Muscle of leg (tissue), 3 donors: ENCODE measurements at regions not wholly inside any gene's neighbourhood (a gene's known extent, or its start where the extent isn't known, plus 50 kb on each side); places are given as distances from the start of the nearest gene placed in this dataset.
A peak's percentile ranks its signal among the peaks of the same experiment; 100 is the strongest.
"Not testable (repeated sequence)": the region's sequence is repeated elsewhere in the genome, so short reads cannot be mapped to it uniquely, and the experiment has no call there.

Experiments
- DNase-seq: peaks from one replicate; pipeline ENCODE4 v3.0.0; 2013
- H3K27ac ChIP-seq: one replicate; pipeline ENCODE4 v1.5.1; 2013; ENCODE audit warnings: mild to moderate bottlenecking, low read length, control low read depth
- H3K27me3 ChIP-seq: one replicate; pipeline ENCODE4 v1.6.1; 2013; ENCODE audit warnings: low read length; ENCODE audit not compliant: control insufficient read depth, insufficient read depth
- H3K36me3 ChIP-seq: one replicate; pipeline ENCODE4 v1.6.1; 2013; ENCODE audit warnings: low read length; ENCODE audit not compliant: control insufficient read depth, insufficient read depth
- H3K4me1 ChIP-seq: one replicate; pipeline ENCODE4 v1.6.1; 2013; ENCODE audit warnings: low read length; ENCODE audit not compliant: control insufficient read depth, insufficient read depth
- H3K4me3 ChIP-seq: one replicate; pipeline ENCODE4 v1.5.1; 2013; ENCODE audit warnings: low read length, control low read depth
- H3K9me3 ChIP-seq: replicated peaks from 2 replicates; pipeline ENCODE4 v1.6.1; 2013; ENCODE audit warnings: low read depth, low read length; ENCODE audit not compliant: control insufficient read depth
- WGBS: methylation state at CpG from one replicate; pipeline ENCODE4 v1.1.5; 2013; ENCODE audit warnings: missing lambda C conversion rate; ENCODE audit not compliant: insufficient coverage; 5-methylcytosine and 5-hydroxymethylcytosine counted together

DNA sequence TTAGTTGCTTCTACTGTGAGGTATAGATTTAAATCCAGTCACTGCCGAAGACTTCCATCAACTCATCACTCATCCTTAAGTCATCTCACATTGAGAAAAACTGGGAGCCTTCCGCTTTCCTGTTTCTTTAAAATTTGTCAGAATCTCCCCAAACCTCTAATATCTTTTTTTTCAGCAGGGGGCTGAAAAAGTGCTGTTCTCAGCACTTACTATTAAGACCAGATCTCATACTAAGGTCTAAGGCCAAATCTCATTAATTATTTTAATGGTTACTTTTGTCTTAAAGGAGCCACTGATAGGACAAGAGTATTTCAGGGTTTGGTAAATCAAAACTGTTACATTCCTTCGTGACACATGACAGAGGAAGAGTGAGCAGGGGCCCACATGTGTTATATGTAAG lies 134.6 kb upstream of the PRSS3 start:
- no peak for DNase-seq
- H3K27ac ChIP-seq = no peak overlapping the region
- H3K4me3 ChIP-seq = no peak overlapping the region
- no peaks in the 10 kb centered on the region for H3K36me3 ChIP-seq
- H3K4me1 ChIP-seq = no peaks in the 10 kb centered on the region
- no peaks in the 10 kb centered on the region for H3K27me3 ChIP-seq
- 93% methylated on average over 2 of the region's 3 CpGs for WGBS
- no peaks in the 10 kb centered on the region for H3K9me3 ChIP-seq

DNA sequence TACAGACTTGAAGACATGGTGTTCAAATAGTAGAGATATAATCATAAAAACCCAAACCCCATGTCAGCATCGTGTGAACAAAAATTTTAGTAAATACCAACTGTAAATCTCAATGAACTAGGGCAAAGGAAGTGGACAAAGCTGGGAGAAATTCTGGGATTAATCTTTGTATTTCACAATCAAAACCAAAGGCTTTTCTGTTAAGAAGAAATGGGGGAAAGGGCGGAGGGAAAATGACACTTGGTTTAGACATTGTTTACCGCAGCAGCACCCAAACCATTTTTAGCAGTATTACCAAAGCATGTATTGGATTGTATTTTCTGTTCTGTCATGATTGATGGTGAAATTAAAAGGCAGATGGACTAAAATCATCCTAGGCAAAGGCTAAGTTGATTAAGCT lies 134.2 kb upstream of the PRSS3 start:
- no peaks in the 10 kb centered on the region for H3K27me3 ChIP-seq
- H3K4me3 ChIP-seq = no peak overlapping the region
- DNase-seq = no peak
- H3K27ac ChIP-seq = no peak overlapping the region
- no peaks in the 10 kb centered on the region for H3K9me3 ChIP-seq
- H3K36me3 ChIP-seq = no peaks in the 10 kb centered on the region
- no CpG with 5 or more reads among the region's 3 CpGs for WGBS
- H3K4me1 ChIP-seq = no peaks in the 10 kb centered on the region

DNA sequence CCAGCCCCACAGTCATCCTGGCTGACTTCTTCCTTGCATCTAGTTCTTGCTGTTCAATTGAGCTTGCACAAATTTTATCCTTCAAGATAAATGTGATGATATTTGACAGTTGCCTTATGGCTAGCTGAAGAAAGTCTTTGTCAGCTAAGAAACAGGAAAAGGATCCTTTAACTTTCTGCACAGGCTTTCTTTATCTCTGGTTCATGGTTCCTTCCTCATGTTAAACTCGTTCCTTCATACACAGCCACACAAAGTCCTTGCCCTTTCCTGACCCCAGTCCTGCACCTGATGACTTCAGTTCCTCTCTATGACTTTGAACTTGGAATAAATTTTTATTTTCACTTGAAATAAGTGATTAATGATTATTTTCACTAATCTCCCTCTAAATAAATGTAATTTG lies 132.5 kb upstream of the PRSS3 start:
- H3K4me1 ChIP-seq = no peaks in the 10 kb centered on the region
- WGBS = no CpG with 5 or more reads among the region's 1 CpG
- no peak overlapping the region for H3K27ac ChIP-seq
- H3K4me3 ChIP-seq = no peak overlapping the region
- no peak for DNase-seq
- H3K9me3 ChIP-seq = no peaks in the 10 kb centered on the region
- no peaks in the 10 kb centered on the region for H3K36me3 ChIP-seq
- no peaks in the 10 kb centered on the region for H3K27me3 ChIP-seq

DNA sequence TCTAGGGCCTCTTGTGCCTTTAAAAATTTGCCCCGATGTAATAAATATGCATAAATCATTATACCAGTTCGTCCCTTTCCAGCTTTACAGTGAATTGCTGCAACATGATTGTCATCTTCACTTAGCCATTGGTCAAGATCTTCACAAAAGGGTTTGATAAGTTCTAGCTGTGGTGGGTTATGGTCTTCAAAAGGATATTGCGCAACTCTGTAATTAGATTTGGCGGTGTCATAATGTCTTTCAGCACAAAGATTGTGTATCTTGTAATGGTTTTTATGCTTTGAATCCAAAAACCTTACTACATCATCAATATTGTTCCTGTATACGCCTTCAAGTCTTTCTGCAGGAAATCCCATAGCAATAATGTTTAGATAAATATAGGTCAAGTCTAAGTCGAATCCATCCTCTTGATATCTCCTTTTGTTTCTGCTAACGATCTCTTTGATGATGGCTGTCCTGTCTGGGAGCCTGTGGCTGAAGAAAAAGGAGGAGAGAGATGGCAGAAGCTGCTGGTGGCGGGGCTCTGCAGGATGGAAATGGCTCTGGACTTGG lies 119.1 kb upstream of the PRSS3 start:
- not testable (repeated sequence) for H3K27me3 ChIP-seq
- H3K4me3 ChIP-seq = peak overlapping the region; percentile 49
- 0% methylated on average over 1 of the region's 8 CpGs for WGBS

DNA sequence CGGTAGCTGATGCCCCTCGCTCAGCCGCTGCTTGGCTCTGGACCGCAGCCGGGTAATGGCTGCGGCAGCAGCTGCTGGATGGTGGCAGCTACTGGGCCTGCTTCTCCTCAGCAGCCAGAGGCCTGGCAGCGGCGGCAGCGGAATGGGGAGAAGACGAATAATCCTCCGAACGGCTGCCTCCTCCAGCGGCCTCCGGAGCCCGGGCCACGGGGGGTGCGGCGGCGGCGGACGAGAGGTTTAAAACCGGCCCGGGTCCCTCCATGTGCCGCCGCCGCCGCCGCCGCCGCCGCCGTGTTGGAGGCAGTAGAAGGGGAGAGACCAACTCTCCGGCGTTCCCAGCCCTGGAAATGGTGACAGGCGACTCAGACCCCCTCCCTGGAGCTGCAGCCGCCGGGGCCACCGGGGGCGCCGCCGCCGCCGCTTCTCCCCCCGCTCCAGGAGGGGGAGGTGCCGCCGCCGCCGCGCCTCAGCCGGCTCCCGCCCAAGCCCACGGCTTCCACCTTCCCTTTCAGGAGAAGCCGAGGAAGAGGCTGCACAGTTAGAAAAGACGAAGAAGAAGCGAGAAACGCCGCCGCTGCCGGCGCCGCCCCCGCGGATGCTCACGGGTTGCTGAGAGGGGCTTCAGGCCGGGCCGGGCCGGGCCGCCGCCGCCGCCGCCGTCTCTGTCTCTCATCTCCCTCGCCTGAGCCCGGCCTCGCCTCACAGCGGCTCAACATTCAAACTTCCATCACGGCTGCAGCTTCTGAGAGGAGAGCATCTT lies 118.4 kb upstream of the PRSS3 start:
- WGBS = under 1% methylated on average over 36 of the region's 78 CpGs
- peak overlapping the region; percentile 49 for H3K4me3 ChIP-seq
- H3K36me3 ChIP-seq = no peaks in the 10 kb centered on the region
- DNase-seq = peak; percentile 64
- no peaks in the 10 kb centered on the region for H3K4me1 ChIP-seq
- H3K9me3 ChIP-seq = no peaks in the 10 kb centered on the region
- H3K27me3 ChIP-seq = peaks cover 3% of the 10 kb centered on the region
- peak overlapping the region; percentile 91 for H3K27ac ChIP-seq

More for the DNA sequence above, 119.1 kb upstream of the PRSS3 start:
- not testable (repeated sequence) for H3K36me3 ChIP-seq, H3K4me1 ChIP-seq, H3K9me3 ChIP-seq, DNase-seq
- peak overlapping the region; percentile 91 for H3K27ac ChIP-seq

DNA sequence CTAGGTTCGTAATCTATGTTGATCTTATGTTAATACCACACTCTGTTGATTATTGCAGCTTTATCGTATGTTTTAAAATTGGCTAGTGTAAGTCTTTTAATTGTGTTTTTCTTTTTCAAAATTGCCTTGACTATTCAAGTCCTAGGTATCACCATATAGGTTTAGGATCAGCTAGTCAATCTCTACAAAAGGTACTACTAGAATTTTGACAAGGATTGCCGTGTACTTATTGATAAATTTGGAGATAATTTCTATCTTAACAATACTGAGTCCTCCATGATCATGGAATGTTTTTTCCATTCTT lies 117.9 kb upstream of the PRSS3 start:
- DNase-seq = no peak
- Histone ChIP-seq H3K27ac (peak overlapping the region; percentile 91), H3K4me3 (peak overlapping the region; percentile 49), H3K4me1 (no peaks in the 10 kb centered on the region), H3K9me3 (no peaks in the 10 kb centered on the region), H3K36me3 (no peaks in the 10 kb centered on the region), H3K27me3 (peaks cover 3% of the 10 kb centered on the region)
- WGBS = no CpG with 5 or more reads among the region's 3 CpGs

DNA sequence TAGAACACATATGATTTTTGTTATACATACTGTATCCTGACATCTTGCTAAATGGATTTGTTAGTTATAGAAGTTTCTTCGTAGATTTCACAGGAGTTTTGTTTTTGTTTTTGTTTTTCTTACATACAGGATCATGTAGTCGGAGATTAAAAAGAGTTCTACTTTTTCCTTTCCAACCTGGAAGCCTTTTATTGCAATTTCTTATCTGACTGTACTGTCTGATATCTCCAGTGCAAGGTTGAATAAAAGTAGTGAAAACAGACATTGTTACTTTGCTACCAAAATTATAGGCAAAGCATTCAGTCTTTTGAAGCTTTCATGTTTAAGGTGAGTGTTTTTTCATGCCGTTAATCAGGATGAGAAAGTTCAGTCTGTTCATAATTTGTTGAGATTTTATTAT lies 117.4 kb upstream of the PRSS3 start:
- peak overlapping the region; percentile 49 for H3K4me3 ChIP-seq
- DNase-seq = no peak
- no CpG with 5 or more reads among the region's 3 CpGs for WGBS
- no peaks in the 10 kb centered on the region for H3K36me3 ChIP-seq
- H3K4me1 ChIP-seq = no peaks in the 10 kb centered on the region
- no peaks in the 10 kb centered on the region for H3K9me3 ChIP-seq
- peaks cover 3% of the 10 kb centered on the region for H3K27me3 ChIP-seq
- H3K27ac ChIP-seq = no peak overlapping the region

DNA sequence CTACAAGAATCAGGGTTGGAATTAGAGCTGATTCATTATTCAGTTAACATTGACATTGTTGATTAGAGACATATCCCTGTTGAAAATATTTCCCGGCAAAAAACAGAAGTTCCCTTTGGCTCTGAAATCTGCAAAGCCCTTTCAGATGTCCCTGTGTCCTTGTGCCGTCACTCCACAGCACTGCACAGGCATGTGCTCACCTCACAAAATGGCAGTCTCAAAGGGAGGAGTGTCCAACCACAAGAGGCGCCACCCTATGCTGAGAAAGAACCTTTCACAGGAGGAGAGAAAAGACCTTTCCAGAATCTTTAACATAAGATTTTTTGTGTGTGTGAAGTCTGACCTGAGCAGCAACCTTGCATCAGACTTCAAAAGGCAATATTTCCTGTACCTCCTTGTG lies 112.8 kb upstream of the PRSS3 start:
- Histone ChIP-seq H3K4me1 (peaks cover 7% of the 10 kb centered on the region), H3K27ac (no peak overlapping the region), H3K9me3 (no peaks in the 10 kb centered on the region), H3K27me3 (no peaks in the 10 kb centered on the region), H3K4me3 (no peak overlapping the region), H3K36me3 (no peaks in the 10 kb centered on the region)
- 100% methylated on average over 1 of the region's 3 CpGs for WGBS
- no peak for DNase-seq

DNA sequence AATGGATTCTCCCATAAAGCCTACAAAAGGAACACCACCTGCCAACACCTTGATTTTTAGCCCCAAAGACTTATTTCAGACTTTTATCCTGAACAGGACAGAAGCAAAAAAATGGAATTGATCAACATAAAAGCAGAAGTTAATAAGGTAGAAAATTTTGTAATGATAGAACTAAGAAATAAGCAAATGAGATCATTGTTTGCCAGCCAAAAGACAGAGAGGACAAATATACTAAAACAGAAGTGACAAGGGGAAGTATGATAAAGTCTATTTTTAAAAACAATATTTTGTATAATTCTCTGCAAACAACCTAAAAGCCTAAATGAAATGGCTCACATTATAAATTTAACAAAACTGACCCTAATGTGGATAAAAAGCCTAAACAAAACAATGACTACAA lies 110.5 kb upstream of the PRSS3 start:
- H3K36me3 ChIP-seq = no peaks in the 10 kb centered on the region
- H3K4me3 ChIP-seq = no peak overlapping the region
- H3K4me1 ChIP-seq = peaks cover 7% of the 10 kb centered on the region
- DNase-seq = no peak
- no peaks in the 10 kb centered on the region for H3K27me3 ChIP-seq
- no peaks in the 10 kb centered on the region for H3K9me3 ChIP-seq
- H3K27ac ChIP-seq = no peak overlapping the region

DNA sequence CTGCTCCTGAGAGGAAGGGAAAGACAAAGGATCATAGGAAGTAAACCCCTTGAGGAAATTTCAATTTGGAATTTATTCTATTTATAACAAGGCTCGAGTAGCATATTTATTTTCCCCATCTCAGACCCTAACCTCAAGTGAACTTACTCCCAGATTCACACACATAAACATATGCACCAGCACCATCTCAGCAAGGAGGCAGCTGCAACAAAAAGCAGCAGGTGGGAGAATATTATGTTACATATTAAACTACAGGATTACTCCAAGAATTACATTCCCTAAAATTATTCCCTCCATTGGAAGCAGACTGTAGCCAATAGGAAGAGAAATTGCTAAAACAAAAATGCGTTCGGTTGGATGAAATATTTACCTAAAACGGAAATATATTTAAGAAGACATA lies 108.4 kb upstream of the PRSS3 start:
- H3K27me3 ChIP-seq = no peaks in the 10 kb centered on the region
- no peaks in the 10 kb centered on the region for H3K9me3 ChIP-seq
- WGBS = no CpG with 5 or more reads among the region's 4 CpGs
- peak; percentile 52 for DNase-seq
- peak overlapping the region; percentile 74 for H3K27ac ChIP-seq
- no peak overlapping the region for H3K4me3 ChIP-seq
- H3K36me3 ChIP-seq = no peaks in the 10 kb centered on the region
- H3K4me1 ChIP-seq = peaks cover 7% of the 10 kb centered on the region

DNA sequence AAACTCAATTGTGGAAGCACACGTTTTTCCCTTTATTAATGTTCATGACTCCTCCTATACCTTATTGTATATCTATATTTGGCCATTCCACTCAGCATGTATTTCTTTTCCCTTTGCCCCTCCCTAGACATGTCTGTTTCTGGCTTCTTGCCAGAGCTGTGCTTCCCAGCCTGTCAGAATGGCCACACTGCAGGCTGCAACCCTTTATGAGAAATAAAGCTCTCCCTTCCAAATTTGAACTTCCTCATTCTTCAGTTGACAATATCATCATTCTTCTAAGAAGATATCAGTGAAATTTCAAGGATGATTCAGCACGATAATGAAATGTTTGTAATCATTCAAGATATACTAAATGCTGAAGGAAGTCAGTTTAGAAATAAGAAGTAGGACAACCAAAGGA lies 107.6 kb upstream of the PRSS3 start:
- Histone ChIP-seq H3K27ac (no peak overlapping the region), H3K4me1 (peaks cover 7% of the 10 kb centered on the region), H3K9me3 (no peaks in the 10 kb centered on the region), H3K4me3 (no peak overlapping the region), H3K36me3 (no peaks in the 10 kb centered on the region), H3K27me3 (no peaks in the 10 kb centered on the region)
- WGBS = no CpG with 5 or more reads among the region's 2 CpGs
- DNase-seq = peak; percentile 44
